ENCODE measurements at regions not wholly inside any gene's neighbourhood (a gene's known extent, or its start where the extent isn't known, plus 50 kb on each side); places are given as distances from the start of the nearest gene placed in this dataset.
A peak's percentile ranks its signal among the peaks of the same experiment; 100 is the strongest.

GRCh38 chr6:138550346-138550767 is 51.1 kb upstream of the NHSL1 start:
- DNase-seq (ENCODE audit: low spot score) = no peak

GRCh38 chr6:138554146-138554545 is 54.9 kb upstream of the NHSL1 start:
- no peak for DNase-seq (ENCODE audit: low spot score)

- peak; percentile 48 for DNase-seq (ENCODE audit: low spot score)
Observed at GRCh38 chr6:138555421-138555988, 56.2 kb upstream of the NHSL1 start.

- no peak for DNase-seq (ENCODE audit: low spot score)
Observed at GRCh38 chr6:138557147-138557546, 57.9 kb upstream of the NHSL1 start.

- no peak for DNase-seq (ENCODE audit: low spot score)
Observed at GRCh38 chr6:138559143-138559542, 59.8 kb upstream of the NHSL1 start.

- no peak for DNase-seq (ENCODE audit: low spot score)
Observed at GRCh38 chr6:138560130-138560860, 61.0 kb upstream of the NHSL1 start.

GRCh38 chr6:138562691-138563090 is 63.4 kb upstream of the NHSL1 start:
- DNase-seq (ENCODE audit: low spot score) = no peak

- DNase-seq (ENCODE audit: low spot score) = no peak
Observed at GRCh38 chr6:138563231-138563630, 63.9 kb upstream of the NHSL1 start.

- no peak for DNase-seq (ENCODE audit: low spot score)
Observed at GRCh38 chr6:138563650-138564049, 64.4 kb upstream of the NHSL1 start.

GRCh38 chr6:138564170-138564721 is 65.0 kb upstream of the NHSL1 start:
- DNase-seq (ENCODE audit: low spot score) = no peak

- no peak for DNase-seq (ENCODE audit: low spot score)
Observed at GRCh38 chr6:138567052-138567451, 67.8 kb upstream of the NHSL1 start.

GRCh38 chr6:138568997-138569396 is 69.7 kb upstream of the NHSL1 start:
- DNase-seq (ENCODE audit: low spot score) = no peak

- DNase-seq (ENCODE audit: low spot score) = no peak
Observed at GRCh38 chr6:138569554-138569953, 70.3 kb upstream of the NHSL1 start.

GRCh38 chr6:138569970-138570724 is 70.9 kb upstream of the NHSL1 start:
- no peak for DNase-seq (ENCODE audit: low spot score)

GRCh38 chr6:138570725-138571029 is 71.4 kb upstream of the NHSL1 start:
- DNase-seq (ENCODE audit: low spot score) = no peak

- no peak for DNase-seq (ENCODE audit: low spot score)
Observed at GRCh38 chr6:138571181-138571580, 71.9 kb upstream of the NHSL1 start.

GRCh38 chr6:138571585-138572166 is 72.4 kb upstream of the NHSL1 start:
- DNase-seq (ENCODE audit: low spot score) = no peak

- DNase-seq (ENCODE audit: low spot score) = peak; percentile 20
Observed at GRCh38 chr6:138572167-138572875, 73.0 kb upstream of the NHSL1 start.

- no peak for DNase-seq (ENCODE audit: low spot score)
Observed at GRCh38 chr6:138572885-138573284, 73.6 kb upstream of the NHSL1 start.

GRCh38 chr6:138575257-138575656 is 76.0 kb upstream of the NHSL1 start:
- DNase-seq (ENCODE audit: low spot score) = no peak

- DNase-seq (ENCODE audit: low spot score) = no peak
Observed at GRCh38 chr6:138576313-138576712, 77.0 kb upstream of the NHSL1 start.

Measured in A172 (cell line).